Esophagus squamous epithelium (tissue), 4 donors: ENCODE measurements at regions not wholly inside any gene's neighbourhood (a gene's known extent, or its start where the extent isn't known, plus 50 kb on each side); places are given as distances from the start of the nearest gene placed in this dataset.

Experiments used
- CTCF ChIP-seq, 6 experiments: fragments of 450-650 bp in 4 of 6; fragments of 200-600 bp in 2 of 6; sonication (generic) in 2 of 6; IDR thresholded peaks; one replicate each; pipeline ENCODE4 v1.5.1; 2016 to 2019; ENCODE audit warnings: antibody characterized with exemption in 6 of 6, mild to moderate bottlenecking in 4 of 6, moderate library complexity in 4 of 6
- POLR2A ChIP-seq, 4 donors: fragments of 450-650 bp; IDR thresholded peaks; one replicate each; pipeline ENCODE4 v1.6.1; 2017; ENCODE audit warnings: antibody characterized with exemption in 4 of 4, mild to moderate bottlenecking in 4 of 4, moderate library complexity in 3 of 4

GRCh38 chr5:123721675-123722276 lies 209.8 kb downstream of the CSNK1G3 start:
- TF ChIP-seq CTCF (IDR thresholded peaks at IDR 0.05) (no peak), POLR2A (IDR thresholded peaks at IDR 0.05) (no peak)
